Epithelial cell of prostate (primary cell): ENCODE measurements at regions not wholly inside any gene's neighbourhood (a gene's known extent, or its start where the extent isn't known, plus 50 kb on each side); places are given as distances from the start of the nearest gene placed in this dataset.

ENCODE experiments used
- DNase-seq: peaks from one replicate; pipeline ENCODE4 v3.0.0-alpha.2; 2011; ENCODE audit warnings: low read depth, low spot score
- H3K27ac ChIP-seq: fragments of 450-650 bp; 2 replicates; pipeline ENCODE4 v1.5.1; 2017; ENCODE audit warnings: mild to moderate bottlenecking

GRCh38 chr5:136924490-136924889 is 559.1 kb upstream of the TRPC7 start:
- no peak overlapping the region for H3K27ac ChIP-seq
- no peak for DNase-seq

DNA sequence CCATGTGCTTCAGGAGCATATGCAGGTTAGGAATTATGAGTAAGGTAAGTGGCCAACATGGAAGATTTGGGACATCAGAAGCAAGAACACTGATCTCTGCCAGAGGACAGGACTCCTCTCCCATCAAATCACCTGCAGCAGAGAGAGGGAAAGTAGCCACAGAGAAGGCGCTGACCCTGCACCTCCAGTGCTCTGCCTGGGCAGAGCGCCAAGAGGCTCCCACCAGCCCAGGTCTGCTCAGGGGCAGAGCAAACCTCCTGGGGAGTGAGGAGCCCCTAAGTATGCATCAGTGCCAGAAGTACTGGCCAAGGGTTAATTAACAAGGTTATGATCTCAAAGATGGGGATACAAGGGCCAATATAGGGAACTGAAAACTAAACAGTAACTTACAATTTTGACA is 545.3 kb upstream of the TRPC7 start:
- no peak overlapping the region for H3K27ac ChIP-seq
- no peak for DNase-seq

GRCh38 chr5:136909906-136910305 is 544.6 kb upstream of the TRPC7 start:
- no peak for DNase-seq
- no peak overlapping the region for H3K27ac ChIP-seq

DNA sequence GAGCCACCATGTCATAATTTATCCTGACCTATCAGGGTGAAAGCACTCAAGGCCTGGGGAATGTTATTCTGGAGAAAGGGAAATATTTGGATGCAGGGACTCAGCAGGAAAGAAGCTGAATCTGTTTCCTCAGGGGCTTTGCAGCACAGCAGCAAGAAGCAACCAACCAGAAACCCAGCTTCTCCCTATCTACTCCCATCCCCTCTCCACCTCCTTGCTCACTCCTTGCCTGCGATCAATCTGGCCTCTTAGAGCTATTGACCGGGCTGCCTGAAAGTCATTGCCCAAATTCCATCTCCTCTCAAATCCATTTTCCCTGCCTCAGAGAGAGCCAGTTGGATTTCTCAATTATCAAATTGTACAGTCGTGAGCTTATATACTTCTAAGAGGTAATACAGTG is 542.0 kb upstream of the TRPC7 start:
- DNase-seq: no peak
- H3K27ac ChIP-seq: no peak overlapping the region

DNA sequence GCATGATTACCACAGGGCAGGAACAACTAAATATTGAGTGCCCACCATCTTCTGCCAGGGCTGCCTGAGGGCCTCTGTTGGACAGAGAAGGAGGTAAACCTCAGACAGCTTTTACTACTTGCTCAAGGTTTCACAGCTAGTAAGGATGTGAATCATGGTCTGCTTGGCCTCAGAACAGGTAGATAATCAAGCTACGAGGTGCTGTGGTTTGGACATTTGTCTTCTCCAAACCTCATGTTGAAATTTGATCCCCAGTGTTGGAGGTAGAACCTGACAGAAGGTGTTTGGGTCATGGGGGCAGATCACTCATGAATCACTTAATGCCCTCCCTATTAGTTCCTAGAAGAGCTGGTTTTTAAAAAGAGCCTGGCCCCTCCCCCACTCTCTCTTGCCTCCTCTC is 541.2 kb upstream of the TRPC7 start:
- no peak overlapping the region for H3K27ac ChIP-seq
- DNase-seq: peak; percentile 43

DNA sequence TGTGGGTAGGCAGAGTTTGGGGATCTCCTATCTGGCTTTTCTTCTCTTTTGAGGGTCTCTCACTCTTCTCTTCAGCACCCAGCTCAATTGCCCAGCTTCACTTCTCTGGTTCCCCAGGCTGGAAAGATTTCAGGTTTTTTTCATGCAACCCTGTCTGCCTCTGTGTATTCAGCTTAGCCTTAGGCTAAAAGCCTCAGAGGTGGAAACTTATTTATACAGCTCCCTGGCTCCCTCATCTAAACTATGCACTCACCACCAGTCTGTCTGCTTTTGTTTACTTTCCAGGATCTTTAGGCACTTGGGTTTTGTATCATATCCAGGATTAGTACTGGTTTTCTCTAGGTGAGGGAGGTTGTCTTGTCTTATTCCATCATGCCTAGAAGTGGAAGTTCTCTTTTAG is 540.2 kb upstream of the TRPC7 start:
- no peak for DNase-seq
- no peak overlapping the region for H3K27ac ChIP-seq

DNA sequence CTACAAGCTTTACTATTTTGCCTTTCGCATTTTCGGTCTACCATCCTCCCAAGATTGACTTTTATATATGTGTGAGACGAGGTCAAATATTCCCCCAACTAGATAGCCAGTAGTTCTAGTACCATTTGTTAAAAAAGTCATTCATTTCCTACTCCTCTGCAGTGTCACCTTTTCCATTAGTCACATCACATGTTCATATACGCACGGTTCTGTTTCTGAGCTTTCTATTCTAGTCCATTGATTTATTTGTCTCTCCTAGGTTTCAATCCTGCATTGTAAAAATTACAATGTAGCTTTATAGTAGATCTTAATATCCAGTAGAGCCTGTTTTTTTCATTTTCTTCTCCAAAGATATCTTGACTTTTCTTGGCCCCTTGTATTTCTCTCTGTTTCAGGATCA is 528.7 kb upstream of the TRPC7 start:
- no peak for DNase-seq
- H3K27ac ChIP-seq: no peak overlapping the region

GRCh38 chr5:136892000-136892399 is 526.7 kb upstream of the TRPC7 start:
- no peak overlapping the region for H3K27ac ChIP-seq
- DNase-seq: no peak

DNA sequence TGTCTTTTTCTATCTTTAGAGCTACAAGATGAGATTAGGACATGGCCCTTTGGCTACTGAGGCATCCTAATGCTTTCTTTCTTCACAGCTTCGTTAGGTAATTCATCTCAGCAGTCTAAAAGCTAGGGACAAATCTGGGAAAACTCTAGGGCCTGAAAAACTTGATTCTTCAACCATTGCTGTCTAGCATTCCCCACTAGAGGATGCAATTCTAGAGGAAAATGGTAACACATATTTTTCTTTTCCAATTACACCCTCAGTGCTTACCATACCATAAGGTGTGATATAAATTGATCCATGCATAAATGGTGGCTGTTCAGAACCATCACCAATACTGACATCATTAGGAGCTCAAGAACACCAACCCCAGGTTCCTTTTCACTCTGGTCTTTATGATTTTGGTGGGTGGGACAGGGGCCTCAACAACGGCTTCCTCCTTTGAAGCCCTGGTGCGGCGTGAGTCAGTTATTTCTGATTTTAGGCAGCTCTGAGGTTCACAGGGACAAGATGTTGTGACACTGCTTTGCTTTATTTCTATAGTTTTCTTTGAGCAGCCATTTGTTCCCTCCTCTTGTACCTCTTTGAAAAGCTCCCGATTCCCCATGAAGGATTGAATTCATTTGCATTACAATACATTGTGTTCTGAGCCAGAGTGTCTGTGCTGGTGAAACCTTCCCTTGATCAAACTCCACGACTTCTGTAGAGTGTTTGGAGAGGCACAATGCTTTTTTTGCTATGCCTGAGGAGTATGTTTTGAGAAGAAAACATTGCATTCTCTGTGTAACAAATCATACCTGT is 526.0 kb upstream of the TRPC7 start:
- DNase-seq: no peak
- no peak overlapping the region for H3K27ac ChIP-seq

- no peak for DNase-seq
- no peak overlapping the region for H3K27ac ChIP-seq
These were observed 525.2 kb upstream of the TRPC7 start for GRCh38 chr5:136890431-136891148.

GRCh38 chr5:136886608-136887007 is 521.3 kb upstream of the TRPC7 start:
- DNase-seq: no peak
- H3K27ac ChIP-seq: no peak overlapping the region

GRCh38 chr5:136864960-136865359 is 499.6 kb upstream of the TRPC7 start:
- no peak overlapping the region for H3K27ac ChIP-seq
- no peak for DNase-seq

- H3K27ac ChIP-seq: no peak overlapping the region
- no peak for DNase-seq
These were observed 491.3 kb upstream of the TRPC7 start for GRCh38 chr5:136856648-136857047.

- no peak for DNase-seq
- H3K27ac ChIP-seq: no peak overlapping the region
These were observed 488.6 kb upstream of the TRPC7 start for GRCh38 chr5:136853971-136854370.

DNA sequence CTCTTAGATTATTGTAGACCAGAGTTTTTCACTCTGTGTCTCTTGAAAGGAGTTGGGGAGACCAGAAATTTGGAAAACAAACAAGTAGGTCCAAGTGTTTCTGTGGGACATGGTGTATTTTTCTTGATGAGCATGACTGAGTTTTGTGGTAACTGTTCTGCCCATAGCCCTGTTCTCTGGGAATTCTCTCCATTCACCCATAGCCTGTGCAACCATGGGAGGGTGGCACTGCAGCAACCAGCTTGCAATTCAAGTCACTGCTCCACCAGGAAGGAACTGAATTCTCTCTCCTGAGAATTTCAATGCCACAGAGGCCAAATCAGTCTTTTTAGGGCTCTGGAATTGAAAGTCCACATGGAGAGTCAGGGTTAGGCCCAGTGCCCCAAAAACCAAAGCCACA is 475.3 kb upstream of the TRPC7 start:
- DNase-seq: no peak
- no peak overlapping the region for H3K27ac ChIP-seq

DNA sequence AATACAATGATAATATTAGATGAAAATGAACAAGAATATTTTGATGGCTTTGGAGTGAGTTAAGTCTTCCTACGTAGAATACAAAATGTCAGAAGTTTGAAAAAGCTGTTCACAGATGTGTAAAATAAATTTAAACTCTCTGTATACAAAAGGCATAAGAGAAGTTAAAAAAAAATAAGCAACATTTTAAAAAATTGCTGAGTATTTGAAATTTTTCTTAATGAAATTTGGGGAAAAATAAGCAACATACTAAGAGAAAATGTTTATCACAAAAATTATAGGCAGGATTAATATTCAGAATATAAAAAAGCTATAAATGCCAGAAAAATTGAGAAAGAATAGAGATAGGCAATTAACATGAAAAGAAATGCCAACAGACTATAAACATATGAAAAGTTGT is 470.7 kb upstream of the TRPC7 start:
- no peak for DNase-seq
- H3K27ac ChIP-seq: no peak overlapping the region

- H3K27ac ChIP-seq: no peak overlapping the region
- DNase-seq: no peak
These were observed 455.5 kb upstream of the TRPC7 start for GRCh38 chr5:136820848-136821247.

DNA sequence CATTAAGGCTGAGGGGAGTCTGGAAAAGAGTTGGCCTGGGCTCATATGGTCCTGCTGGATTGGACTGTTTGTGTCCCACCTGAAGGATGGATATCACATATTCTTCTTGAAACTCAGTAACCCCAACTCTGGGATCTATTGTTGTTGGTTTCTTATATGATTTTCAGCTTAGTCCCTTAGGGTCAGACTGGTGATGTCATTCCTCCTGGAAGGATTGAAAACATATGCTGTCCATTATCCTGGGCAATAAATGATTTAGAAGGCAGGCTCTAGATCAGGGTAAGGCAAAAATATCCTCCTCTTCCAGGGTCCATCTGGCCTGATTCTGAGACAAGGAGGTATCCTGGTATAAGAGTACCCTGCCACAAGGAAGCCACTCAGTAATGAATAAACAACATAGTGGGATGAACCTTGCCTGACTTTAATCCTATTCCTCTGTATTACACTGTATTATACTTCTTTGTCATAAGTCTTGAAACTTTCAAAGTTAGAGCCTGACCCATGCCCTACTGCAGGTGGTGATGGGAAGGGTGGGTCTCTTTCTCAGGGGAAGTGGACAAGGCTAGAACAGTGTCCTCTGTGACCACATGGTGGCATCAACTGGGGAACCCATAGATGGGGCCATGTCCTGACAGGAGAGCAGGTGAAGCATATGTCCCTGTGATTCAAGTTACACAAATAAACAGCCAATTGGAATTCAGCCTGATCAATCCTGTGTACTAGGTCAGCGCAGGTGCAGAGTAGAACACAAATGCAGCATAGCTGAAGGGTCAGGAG is 454.4 kb upstream of the TRPC7 start:
- DNase-seq: no peak
- no peak overlapping the region for H3K27ac ChIP-seq

DNA sequence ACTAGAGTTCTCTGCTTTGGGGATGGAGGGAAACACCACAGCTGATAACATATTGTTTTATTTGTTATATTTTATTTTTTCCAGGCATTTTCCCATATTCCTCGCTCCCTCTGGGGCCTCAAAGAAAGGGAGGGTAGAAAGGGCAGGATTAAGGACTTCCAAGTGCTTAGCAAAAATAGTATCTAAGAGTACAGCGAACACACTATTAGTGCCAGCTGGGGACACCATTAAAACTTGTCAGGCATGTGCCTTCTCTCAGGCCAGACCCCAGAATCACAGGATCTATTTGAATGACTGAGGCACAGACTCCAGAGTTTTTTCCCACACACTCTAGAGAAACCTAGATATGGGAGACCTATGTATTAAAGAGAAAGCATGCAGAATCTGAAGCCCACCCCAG is 451.0 kb upstream of the TRPC7 start:
- no peak overlapping the region for H3K27ac ChIP-seq
- no peak for DNase-seq

- no peak overlapping the region for H3K27ac ChIP-seq
- DNase-seq: no peak
These were observed 449.5 kb upstream of the TRPC7 start for GRCh38 chr5:136814619-136815378.
